ENCODE measurements at regions not wholly inside any gene's neighbourhood (a gene's known extent, or its start where the extent isn't known, plus 50 kb on each side); places are given as distances from the start of the nearest gene placed in this dataset.
"Not testable (repeated sequence)": the region's sequence is repeated elsewhere in the genome, so short reads cannot be mapped to it uniquely, and the experiment has no call there.

- no peak for DNase-seq (ENCODE audit: low spot score)
Measured at GRCh38 chr3:55156851-55157650, 229.2 kb upstream of the LRTM1 start.

DNA sequence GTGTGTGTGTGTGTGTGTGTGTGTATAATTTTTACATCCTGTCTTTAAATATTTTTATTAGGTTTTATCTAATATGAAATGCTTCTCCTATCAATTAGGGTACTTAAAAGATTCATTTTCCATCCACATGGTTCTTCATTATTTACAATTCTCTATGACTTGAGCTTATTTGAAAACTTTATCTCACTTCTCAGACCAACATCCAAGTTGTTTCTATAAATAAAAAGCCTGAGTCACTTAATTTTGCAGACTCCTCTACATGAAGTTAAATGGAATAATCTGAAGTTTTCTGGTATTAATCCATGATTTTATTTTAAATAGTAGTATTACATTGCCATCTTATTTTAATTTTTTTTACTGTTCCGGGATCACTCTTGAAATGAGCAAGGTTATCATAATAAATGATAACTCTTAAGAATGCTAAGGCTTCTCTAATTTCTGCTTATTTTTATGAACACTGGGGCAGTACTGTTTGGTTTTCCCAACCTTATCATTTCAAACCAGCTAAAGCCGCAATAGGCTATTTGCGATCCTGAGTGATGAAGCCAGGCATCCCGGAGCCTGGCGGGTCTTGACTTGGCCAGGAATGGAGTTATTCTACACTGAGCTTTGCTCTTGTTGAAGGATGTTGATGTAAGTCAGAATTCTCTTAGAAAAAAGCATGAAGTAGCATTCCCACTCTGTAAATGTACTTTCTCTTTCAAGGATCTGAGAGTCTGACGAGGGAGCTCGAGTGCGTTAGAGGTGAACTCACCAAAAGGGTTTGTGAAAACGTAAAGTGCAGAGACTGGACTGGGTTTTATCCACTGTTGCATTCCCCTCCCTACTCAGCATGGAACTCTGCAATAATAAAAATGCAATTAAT is 220.2 kb upstream of the LRTM1 start:
- DNase-seq (ENCODE audit: low spot score), result no peak

- DNase-seq (ENCODE audit: low spot score), result no peak
Measured at GRCh38 chr3:55147406-55147805, 219.5 kb upstream of the LRTM1 start.

GRCh38 chr3:55146216-55146615 is 218.4 kb upstream of the LRTM1 start:
- no peak for DNase-seq (ENCODE audit: low spot score)

DNA sequence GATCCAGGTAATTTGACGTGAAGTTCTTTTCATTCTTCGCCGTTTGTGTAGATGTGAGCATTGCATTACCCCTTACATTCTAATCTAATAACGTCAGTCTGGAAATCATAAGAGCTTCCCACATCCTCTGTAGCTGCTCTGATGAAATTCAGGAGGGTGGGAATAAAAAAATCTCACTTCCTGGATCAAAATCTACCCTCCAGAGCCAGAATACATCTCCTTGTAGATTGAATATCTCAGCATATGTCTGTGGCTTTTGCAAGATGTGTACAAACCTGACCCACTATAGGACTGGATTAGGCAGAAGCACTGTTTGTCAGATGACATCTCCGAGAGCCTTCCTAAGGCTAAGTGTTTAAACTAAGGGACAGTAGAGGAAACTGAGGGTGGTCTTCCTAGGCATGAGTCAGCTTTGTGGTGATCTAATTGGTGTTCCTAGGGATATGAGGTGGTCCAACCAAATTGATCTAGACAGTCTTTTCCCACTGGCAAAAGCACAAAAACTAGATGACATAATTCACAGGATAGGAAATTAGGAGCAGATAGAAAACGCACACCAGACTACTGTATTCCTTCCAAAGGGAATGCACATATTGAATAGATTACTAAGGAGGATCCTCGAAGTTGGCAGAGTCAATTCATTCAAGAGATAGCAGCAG is 216.3 kb upstream of the LRTM1 start:
- DNase-seq (ENCODE audit: low spot score), result no peak

DNA sequence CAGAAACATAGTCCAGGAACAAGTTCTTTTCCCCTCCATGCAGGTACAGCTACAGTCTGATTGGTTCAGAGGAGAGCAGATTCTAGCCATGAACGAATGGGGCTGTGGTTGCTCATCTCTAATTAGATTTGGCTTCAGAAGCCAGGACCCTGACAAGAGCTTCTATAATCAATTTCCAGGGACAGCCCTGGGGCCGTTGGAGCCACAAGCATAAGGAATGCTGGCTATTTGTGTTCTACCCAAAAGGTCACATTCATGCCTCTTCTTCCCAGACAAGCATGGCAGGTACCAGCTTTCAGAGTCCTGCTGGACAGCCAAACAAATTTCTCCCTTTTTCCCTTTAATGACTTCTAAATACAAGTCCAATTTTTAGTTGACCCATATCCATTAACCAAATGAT is 215.5 kb upstream of the LRTM1 start:
- no peak for DNase-seq (ENCODE audit: low spot score)

DNA sequence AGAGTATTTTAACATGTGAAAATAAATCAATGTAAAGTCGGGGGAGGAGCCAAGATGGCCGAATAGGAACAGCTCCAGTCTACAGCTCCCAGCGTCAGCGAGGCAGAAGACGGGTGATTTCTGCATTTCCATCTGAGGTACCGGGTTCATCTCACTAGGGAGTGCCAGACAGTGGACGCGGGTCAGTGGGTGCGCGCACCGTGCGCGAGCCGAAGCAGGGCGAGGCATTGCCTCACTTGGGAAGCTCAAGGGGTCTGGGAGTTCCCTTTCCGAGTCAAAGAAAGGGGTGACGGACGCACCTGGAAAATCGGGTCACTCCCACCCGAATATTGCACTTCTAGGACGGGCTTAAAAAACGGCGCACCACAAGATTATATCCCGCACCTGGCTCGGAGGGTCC is 208.4 kb upstream of the LRTM1 start:
- DNase-seq (ENCODE audit: low spot score), result not testable (repeated sequence)

GRCh38 chr3:55128225-55128823 is 200.5 kb upstream of the LRTM1 start:
- DNase-seq (ENCODE audit: low spot score), result no peak

GRCh38 chr3:55127565-55127964 is 199.7 kb upstream of the LRTM1 start:
- no peak for DNase-seq (ENCODE audit: low spot score)

DNA sequence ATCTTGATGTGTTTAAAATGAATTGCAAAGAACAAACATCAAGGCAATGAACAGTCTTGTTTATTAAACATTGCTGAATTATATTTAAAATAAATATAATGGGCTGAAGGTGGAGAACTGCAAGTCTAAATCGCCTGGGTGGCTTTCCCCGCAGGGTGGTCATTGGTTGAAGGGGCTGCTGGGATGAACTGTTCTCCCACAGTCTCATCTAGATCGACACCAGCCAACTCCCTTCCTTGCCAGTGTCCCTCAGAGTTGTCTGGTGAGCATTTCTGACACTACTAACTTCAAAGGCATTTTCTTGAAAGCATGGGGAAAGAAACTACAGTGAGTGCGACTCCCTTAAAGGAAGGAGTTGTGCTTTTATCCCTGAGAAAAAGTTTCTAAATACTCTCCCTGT is 196.5 kb upstream of the LRTM1 start:
- no peak for DNase-seq (ENCODE audit: low spot score)

Measured in D341Med (cell line).